ENCODE measurements at regions not wholly inside any gene's neighbourhood (a gene's known extent, or its start where the extent isn't known, plus 50 kb on each side); places are given as distances from the start of the nearest gene placed in this dataset.

DNA sequence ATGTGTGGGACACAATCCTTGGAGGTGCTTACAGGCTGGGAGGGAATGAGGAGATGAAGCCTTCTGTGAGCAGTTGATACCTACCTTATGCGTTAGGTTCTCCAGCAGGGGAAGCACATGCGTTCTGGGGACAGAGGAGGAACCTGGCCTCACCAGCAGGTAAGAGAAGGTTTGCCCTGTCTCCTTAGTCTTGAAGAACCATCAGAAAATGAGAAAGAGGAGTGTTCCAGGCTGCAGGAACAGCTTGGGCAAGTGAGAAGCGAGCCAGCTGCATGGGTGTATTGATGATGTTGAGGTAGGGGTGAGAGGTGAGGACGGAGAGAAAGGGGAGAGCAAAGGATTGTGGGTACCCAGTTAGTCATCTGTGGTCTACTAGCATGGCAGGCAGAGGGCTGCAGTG lies 156.9 kb upstream of the MVB12B start (continued):
- TF ChIP-seq, protein P1, sequence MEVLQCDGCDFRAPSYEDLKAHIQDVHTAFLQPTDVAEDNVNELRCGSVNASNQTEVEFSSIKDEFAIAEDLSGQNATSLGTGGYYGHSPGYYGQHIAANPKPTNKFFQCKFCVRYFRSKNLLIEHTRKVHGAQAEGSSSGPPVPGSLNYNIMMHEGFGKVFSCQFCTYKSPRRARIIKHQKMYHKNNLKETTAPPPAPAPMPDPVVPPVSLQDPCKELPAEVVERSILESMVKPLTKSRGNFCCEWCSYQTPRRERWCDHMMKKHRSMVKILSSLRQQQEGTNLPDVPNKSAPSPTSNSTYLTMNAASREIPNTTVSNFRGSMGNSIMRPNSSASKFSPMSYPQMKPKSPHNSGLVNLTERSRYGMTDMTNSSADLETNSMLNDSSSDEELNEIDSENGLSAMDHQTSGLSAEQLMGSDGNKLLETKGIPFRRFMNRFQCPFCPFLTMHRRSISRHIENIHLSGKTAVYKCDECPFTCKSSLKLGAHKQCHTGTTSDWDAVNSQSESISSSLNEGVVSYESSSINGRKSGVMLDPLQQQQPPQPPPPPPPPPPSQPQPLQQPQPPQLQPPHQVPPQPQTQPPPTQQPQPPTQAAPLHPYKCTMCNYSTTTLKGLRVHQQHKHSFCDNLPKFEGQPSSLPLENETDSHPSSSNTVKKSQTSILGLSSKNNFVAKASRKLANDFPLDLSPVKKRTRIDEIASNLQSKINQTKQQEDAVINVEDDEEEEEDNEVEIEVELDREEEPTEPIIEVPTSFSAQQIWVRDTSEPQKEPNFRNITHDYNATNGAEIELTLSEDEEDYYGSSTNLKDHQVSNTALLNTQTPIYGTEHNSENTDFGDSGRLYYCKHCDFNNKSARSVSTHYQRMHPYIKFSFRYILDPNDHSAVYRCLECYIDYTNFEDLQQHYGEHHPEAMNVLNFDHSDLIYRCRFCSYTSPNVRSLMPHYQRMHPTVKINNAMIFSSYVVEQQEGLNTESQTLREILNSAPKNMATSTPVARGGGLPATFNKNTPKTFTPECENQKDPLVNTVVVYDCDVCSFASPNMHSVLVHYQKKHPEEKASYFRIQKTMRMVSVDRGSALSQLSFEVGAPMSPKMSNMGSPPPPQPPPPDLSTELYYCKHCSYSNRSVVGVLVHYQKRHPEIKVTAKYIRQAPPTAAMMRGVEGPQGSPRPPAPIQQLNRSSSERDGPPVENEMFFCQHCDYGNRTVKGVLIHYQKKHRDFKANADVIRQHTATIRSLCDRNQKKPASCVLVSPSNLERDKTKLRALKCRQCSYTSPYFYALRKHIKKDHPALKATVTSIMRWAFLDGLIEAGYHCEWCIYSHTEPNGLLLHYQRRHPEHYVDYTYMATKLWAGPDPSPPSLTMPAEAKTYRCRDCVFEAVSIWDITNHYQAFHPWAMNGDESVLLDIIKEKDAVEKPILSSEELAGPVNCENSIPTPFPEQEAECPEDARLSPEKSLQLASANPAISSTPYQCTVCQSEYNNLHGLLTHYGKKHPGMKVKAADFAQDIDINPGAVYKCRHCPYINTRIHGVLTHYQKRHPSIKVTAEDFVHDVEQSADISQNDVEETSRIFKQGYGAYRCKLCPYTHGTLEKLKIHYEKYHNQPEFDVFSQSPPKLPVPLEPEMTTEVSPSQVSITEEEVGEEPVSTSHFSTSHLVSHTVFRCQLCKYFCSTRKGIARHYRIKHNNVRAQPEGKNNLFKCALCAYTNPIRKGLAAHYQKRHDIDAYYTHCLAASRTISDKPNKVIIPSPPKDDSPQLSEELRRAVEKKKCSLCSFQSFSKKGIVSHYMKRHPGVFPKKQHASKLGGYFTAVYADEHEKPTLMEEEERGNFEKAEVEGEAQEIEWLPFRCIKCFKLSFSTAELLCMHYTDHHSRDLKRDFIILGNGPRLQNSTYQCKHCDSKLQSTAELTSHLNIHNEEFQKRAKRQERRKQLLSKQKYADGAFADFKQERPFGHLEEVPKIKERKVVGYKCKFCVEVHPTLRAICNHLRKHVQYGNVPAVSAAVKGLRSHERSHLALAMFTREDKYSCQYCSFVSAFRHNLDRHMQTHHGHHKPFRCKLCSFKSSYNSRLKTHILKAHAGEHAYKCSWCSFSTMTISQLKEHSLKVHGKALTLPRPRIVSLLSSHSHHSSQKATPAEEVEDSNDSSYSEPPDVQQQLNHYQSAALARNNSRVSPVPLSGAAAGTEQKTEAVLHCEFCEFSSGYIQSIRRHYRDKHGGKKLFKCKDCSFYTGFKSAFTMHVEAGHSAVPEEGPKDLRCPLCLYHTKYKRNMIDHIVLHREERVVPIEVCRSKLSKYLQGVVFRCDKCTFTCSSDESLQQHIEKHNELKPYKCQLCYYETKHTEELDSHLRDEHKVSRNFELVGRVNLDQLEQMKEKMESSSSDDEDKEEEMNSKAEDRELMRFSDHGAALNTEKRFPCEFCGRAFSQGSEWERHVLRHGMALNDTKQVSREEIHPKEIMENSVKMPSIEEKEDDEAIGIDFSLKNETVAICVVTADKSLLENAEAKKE (CRISPR knock-in tag; IDR thresholded peaks at IDR 0.05): no peak
- TF ChIP-seq, protein P2, sequence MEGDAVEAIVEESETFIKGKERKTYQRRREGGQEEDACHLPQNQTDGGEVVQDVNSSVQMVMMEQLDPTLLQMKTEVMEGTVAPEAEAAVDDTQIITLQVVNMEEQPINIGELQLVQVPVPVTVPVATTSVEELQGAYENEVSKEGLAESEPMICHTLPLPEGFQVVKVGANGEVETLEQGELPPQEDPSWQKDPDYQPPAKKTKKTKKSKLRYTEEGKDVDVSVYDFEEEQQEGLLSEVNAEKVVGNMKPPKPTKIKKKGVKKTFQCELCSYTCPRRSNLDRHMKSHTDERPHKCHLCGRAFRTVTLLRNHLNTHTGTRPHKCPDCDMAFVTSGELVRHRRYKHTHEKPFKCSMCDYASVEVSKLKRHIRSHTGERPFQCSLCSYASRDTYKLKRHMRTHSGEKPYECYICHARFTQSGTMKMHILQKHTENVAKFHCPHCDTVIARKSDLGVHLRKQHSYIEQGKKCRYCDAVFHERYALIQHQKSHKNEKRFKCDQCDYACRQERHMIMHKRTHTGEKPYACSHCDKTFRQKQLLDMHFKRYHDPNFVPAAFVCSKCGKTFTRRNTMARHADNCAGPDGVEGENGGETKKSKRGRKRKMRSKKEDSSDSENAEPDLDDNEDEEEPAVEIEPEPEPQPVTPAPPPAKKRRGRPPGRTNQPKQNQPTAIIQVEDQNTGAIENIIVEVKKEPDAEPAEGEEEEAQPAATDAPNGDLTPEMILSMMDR (conservative IDR thresholded peaks at IDR 0.05; ENCODE audit: low read depth in 2 of 2): no peak
- no peak for TF ChIP-seq ZNF114 (CRISPR knock-in tag; IDR thresholded peaks at IDR 0.05)
- no peak for TF ChIP-seq EZH2phosphoT487 (IDR thresholded peaks at IDR 0.05; ENCODE audit: unreplicated experiment)
- TF ChIP-seq EZH2 (IDR thresholded peaks at IDR 0.05; ENCODE audit: low read depth, unreplicated experiment): no peak

DNA sequence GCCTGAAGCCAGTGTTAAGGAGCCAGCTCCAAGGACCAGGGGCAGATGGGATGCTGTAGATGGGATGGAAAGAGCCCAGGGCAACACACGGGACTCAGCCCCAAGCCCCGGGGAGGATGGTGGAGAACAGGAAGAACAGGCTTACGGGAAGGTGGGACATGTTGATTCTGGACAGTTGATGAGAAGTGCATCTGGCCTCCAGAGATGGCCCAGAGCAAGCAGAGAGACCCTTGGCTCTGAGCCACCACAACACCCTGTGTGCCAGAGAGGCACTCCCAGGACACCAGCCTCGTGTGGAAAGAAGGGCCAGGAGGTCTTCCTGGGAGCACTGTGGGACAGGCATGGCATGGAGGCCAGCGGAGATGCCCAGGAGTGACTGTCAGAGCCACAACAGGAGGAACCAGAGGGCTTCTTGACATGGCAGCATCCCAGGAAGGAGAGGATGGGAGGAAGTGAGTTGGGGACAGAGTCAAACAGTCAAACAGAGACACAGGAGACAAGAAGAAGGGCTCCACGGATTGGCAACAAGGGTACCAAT lies 156.3 kb upstream of the MVB12B start:
- Histone ChIP-seq H3K4me3 (no peak overlapping the region), H3F3A (replicated peaks; ENCODE audit: low read depth) (no peaks in the 10 kb centered on the region), H3K4me1 (ENCODE audit: insufficient read depth) (no peaks in the 10 kb centered on the region), H2AFZ (no peak overlapping the region), H3K4me2 (no peak overlapping the region), H3K27me3 (ENCODE audit: insufficient read depth) (no peaks in the 10 kb centered on the region), H3K36me3 (ENCODE audit: insufficient read depth) (no peaks in the 10 kb centered on the region), H3K27ac (ENCODE audit: low read depth) (no peak overlapping the region), H3K79me2 (replicated peaks; ENCODE audit: insufficient read depth) (no peaks in the 10 kb centered on the region), H4K20me1 (replicated peaks; ENCODE audit: insufficient read depth) (no peaks in the 10 kb centered on the region), H3K9me2 (ENCODE audit: insufficient read depth) (no peaks in the 10 kb centered on the region)
- ATAC-seq: no peak
- H3K27me3 Mint-ChIP-seq (ENCODE audit: insufficient read depth, low read depth, poor library complexity): peaks cover 6% of the 10 kb centered on the region
- DNase-seq (ENCODE audit: low spot score): no peak
- no peaks in the 10 kb centered on the region for H3K9me3 Mint-ChIP-seq
- H3K27ac Mint-ChIP-seq: no peak overlapping the region
- H3K36me3 Mint-ChIP-seq (ENCODE audit: low read depth): no peaks in the 10 kb centered on the region
- no peaks in the 10 kb centered on the region; the same call in 2 of the 3 replicates for H3K4me1 Mint-ChIP-seq
- no peak overlapping the region for H3K4me3 Mint-ChIP-seq
- TF ChIP-seq NANOG (IDR thresholded peaks at IDR 0.05; ENCODE audit: borderline replicate concordance) (no peak), POLR2AphosphoS5 (IDR thresholded peaks at IDR 0.05; ENCODE audit: low read depth) (no peak), ZNF331 (CRISPR knock-in tag; IDR thresholded peaks at IDR 0.05; ENCODE audit: low read depth) (no peak), EZH2phosphoT487 (IDR thresholded peaks at IDR 0.05; ENCODE audit: unreplicated experiment) (no peak), CREB1 (CRISPR knock-in tag; IDR thresholded peaks at IDR 0.05; ENCODE audit: low read depth) (no peak), EZH2 (IDR thresholded peaks at IDR 0.05; ENCODE audit: low read depth, unreplicated experiment) (no peak), ZNF114 (CRISPR knock-in tag; IDR thresholded peaks at IDR 0.05) (no peak), STAT1 (IDR thresholded peaks at IDR 0.05; ENCODE audit: unreplicated experiment) (no peak)
- TF ChIP-seq, protein P3, sequence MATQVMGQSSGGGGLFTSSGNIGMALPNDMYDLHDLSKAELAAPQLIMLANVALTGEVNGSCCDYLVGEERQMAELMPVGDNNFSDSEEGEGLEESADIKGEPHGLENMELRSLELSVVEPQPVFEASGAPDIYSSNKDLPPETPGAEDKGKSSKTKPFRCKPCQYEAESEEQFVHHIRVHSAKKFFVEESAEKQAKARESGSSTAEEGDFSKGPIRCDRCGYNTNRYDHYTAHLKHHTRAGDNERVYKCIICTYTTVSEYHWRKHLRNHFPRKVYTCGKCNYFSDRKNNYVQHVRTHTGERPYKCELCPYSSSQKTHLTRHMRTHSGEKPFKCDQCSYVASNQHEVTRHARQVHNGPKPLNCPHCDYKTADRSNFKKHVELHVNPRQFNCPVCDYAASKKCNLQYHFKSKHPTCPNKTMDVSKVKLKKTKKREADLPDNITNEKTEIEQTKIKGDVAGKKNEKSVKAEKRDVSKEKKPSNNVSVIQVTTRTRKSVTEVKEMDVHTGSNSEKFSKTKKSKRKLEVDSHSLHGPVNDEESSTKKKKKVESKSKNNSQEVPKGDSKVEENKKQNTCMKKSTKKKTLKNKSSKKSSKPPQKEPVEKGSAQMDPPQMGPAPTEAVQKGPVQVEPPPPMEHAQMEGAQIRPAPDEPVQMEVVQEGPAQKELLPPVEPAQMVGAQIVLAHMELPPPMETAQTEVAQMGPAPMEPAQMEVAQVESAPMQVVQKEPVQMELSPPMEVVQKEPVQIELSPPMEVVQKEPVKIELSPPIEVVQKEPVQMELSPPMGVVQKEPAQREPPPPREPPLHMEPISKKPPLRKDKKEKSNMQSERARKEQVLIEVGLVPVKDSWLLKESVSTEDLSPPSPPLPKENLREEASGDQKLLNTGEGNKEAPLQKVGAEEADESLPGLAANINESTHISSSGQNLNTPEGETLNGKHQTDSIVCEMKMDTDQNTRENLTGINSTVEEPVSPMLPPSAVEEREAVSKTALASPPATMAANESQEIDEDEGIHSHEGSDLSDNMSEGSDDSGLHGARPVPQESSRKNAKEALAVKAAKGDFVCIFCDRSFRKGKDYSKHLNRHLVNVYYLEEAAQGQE (IDR thresholded peaks at IDR 0.05; ENCODE audit: unreplicated experiment): no peak
- TF ChIP-seq, protein P2 (conservative IDR thresholded peaks at IDR 0.05; ENCODE audit: low read depth in 2 of 2): no peak

All from GM23338 (cell line).